Omental fat pad (tissue), 3 donors: ENCODE measurements at regions not wholly inside any gene's neighbourhood (a gene's known extent, or its start where the extent isn't known, plus 50 kb on each side); places are given as distances from the start of the nearest gene placed in this dataset.
"Not testable (repeated sequence)": the region's sequence is repeated elsewhere in the genome, so short reads cannot be mapped to it uniquely, and the experiment has no call there.

Experiments used
- ATAC-seq: fragments of 150-250 bp; one replicate; pipeline ENCODE4 v1.9.1; 2016; ENCODE audit warnings: mild to moderate bottlenecking, moderate library complexity; ENCODE audit not compliant: low FRiP score
- DNase-seq: peaks from one replicate; pipeline ENCODE4 v3.0.0-alpha.2; 2019; ENCODE audit warnings: low spot score
- TF ChIP-seq, protein P1 (sequence below), 3 donors: fragments of 450-650 bp; IDR thresholded peaks; one replicate each; pipeline ENCODE4 v1.5.1; 2016 to 2017; ENCODE audit warnings: antibody characterized with exemption in 3 of 3, mild to moderate bottlenecking in 3 of 3, moderate library complexity in 2 of 3

GRCh38 chr16:87047221-87048037, 269.8 kb downstream of the C16orf95 start:
- DNase-seq (no peak), ATAC-seq (no peak)
- TF ChIP-seq, protein P1, sequence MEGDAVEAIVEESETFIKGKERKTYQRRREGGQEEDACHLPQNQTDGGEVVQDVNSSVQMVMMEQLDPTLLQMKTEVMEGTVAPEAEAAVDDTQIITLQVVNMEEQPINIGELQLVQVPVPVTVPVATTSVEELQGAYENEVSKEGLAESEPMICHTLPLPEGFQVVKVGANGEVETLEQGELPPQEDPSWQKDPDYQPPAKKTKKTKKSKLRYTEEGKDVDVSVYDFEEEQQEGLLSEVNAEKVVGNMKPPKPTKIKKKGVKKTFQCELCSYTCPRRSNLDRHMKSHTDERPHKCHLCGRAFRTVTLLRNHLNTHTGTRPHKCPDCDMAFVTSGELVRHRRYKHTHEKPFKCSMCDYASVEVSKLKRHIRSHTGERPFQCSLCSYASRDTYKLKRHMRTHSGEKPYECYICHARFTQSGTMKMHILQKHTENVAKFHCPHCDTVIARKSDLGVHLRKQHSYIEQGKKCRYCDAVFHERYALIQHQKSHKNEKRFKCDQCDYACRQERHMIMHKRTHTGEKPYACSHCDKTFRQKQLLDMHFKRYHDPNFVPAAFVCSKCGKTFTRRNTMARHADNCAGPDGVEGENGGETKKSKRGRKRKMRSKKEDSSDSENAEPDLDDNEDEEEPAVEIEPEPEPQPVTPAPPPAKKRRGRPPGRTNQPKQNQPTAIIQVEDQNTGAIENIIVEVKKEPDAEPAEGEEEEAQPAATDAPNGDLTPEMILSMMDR (IDR thresholded peaks at IDR 0.05): no peak

- no peak for DNase-seq
- TF ChIP-seq, protein P1 (IDR thresholded peaks at IDR 0.05): no peak
- no peak for ATAC-seq
Observed at GRCh38 chr16:87048038-87048729, 269.0 kb downstream of the C16orf95 start.

GRCh38 chr16:87048730-87049115, 268.5 kb downstream of the C16orf95 start:
- DNase-seq: no peak
- TF ChIP-seq, protein P1 (IDR thresholded peaks at IDR 0.05): no peak
- ATAC-seq: no peak

DNA sequence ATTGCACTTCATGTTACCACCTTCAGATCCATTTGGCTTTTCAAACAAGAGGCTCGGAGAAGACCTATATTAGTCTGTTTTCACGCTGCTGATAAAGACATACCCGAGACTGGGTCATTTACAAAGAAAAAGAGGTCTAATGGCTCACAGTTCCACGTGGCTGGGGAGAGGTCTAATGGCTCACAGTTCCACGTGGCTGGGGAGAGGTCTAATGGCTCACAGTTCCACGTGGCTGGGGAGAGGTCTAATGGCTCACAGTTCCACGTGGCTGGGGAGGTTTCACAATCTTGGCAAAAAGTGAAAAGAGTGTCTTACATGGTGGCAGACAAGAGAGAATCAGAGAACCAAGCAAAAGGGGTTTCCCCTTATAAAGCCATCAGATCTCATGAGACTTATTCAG, 268.0 kb downstream of the C16orf95 start:
- DNase-seq, ATAC-seq: not testable (repeated sequence)

- DNase-seq (no peak), ATAC-seq (no peak)
- TF ChIP-seq, protein P1 (IDR thresholded peaks at IDR 0.05): no peak
Observed at GRCh38 chr16:87050142-87050541, 267.1 kb downstream of the C16orf95 start.

- ATAC-seq (no peak), DNase-seq (no peak)
Observed at GRCh38 chr16:87051526-87052320, 265.5 kb downstream of the C16orf95 start.

More at GRCh38 chr16:87051526-87052320, 265.5 kb downstream of the C16orf95 start:
- TF ChIP-seq, protein P1 (IDR thresholded peaks at IDR 0.05): no peak
